GOT3 (cell line): ENCODE measurements at regions not wholly inside any gene's neighbourhood (a gene's known extent, or its start where the extent isn't known, plus 50 kb on each side); places are given as distances from the start of the nearest gene placed in this dataset.

Experiments
- DNase-seq: peaks from one replicate; lab custom pipeline; 2025; ENCODE audit warnings: mixed read lengths; lab: John Stamatoyannopoulos, UW

GRCh38 chr6:163916315-163917081 is 502.0 kb downstream of the QKI start:
- no peak for DNase-seq

DNA sequence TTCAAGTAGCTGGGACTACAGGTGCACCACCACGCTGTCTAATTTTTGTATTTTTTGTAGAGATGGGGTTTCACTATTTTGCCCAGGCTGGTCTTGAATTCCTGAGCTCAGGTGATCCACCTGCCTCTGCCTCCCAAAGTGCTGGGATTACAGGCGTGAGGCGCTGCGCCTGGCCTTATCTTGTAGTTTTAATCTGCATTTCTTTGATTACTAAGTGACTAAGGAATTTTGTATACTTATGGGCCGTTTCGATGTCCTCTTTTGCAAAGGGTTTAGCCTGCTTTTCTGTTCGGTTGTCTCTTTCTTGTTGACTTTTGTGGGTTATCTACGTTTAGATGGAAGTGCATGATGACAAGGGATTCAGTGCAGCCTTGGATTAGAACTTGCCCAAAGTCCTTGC is 500.6 kb downstream of the QKI start:
- no peak for DNase-seq

- no peak for DNase-seq
Measured at GRCh38 chr6:163913045-163913444, 498.5 kb downstream of the QKI start.

- DNase-seq, result no peak
Measured at GRCh38 chr6:163906006-163906710, 491.6 kb downstream of the QKI start.

DNA sequence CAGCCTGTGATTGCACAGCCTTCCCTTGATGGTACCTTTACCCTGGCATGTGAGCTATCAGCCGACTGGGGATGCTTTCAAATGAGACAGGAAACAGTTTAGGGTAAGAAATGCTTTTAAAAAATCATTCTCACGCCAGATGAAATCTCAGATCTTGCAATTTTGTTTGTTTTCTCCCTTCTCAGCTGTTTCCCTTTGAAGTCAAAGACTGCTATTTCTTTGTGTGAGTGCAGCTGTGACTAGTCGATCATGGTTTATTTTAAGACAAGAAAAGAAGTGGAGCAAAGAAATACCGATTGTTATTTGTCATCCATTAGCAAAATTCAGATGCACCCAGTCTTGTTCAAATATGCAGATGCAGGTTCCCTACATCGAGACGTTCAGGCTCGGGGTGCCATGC is 489.7 kb downstream of the QKI start:
- no peak for DNase-seq

DNA sequence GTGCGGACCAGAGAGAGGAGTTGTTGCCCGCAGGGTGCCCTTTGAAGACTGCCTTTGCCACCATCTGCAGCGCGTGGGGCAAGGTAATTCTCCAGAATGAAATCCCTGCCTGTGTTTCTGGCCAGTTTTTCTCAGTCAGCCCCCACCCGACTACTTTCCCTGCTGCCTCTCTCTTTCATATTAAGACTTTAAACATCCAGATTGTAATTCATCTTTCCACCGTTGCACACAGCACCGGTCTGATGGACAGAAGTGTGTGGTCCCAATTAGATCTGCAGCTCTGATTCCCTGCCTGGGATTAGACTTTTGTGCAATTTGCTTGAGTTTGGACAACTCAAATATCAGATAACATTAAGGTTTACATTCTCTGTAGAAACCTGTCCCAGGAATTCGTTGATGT is 489.0 kb downstream of the QKI start:
- no peak for DNase-seq

- DNase-seq, result no peak
Measured at GRCh38 chr6:163902993-163903392, 488.5 kb downstream of the QKI start.

- DNase-seq, result no peak
Measured at GRCh38 chr6:163901681-163902080, 487.2 kb downstream of the QKI start.

DNA sequence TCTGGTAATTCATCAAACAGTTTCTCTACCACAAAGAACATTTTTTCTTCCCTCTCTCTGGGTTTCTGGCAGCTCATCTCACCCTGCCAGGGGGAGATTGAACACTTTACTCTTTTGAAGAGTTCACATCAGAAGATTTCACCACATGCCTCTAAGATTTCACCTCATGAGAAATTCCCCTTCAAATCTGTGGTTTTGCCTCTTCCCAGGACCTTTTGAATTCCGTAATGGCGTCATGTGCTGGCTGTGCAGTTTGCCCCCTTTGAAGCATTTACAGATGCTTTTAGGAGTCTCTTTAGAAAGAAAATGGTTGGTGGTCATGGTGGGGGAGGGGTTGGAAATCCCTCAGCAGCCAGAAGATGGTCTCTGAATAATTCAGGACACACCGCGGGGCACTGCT is 486.1 kb downstream of the QKI start:
- no peak for DNase-seq

GRCh38 chr6:163897669-163898068 is 483.2 kb downstream of the QKI start:
- no peak for DNase-seq

GRCh38 chr6:163897030-163897429 is 482.5 kb downstream of the QKI start:
- no peak for DNase-seq

- DNase-seq, result no peak
Measured at GRCh38 chr6:163895162-163895561, 480.6 kb downstream of the QKI start.

DNA sequence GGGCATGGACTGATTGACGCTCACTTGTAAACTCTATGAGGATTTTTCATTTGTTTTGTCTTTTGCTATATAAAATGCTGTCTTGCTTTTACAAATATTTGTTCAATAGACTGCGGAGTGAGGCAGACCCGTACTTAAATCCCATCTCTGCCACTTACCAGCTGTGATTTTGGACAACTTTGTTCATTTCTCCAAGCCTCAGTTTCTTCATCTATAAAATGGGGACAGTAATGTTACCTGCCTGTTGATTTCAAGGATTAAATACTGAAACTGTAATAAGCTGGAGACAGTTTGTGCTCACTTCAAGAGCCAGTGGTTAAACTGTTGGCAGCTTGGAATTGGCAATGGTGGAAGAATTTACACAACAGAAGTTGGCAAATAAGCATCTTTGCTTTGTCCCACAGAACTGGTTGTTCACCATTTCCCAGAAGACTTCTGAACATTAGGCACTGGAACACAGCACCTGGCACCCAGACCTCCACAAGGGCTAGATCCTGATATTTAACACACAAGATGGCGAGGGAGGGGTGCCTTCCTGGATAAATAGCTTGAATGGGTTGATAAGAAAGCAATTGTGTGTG is 479.2 kb downstream of the QKI start:
- DNase-seq, result no peak

DNA sequence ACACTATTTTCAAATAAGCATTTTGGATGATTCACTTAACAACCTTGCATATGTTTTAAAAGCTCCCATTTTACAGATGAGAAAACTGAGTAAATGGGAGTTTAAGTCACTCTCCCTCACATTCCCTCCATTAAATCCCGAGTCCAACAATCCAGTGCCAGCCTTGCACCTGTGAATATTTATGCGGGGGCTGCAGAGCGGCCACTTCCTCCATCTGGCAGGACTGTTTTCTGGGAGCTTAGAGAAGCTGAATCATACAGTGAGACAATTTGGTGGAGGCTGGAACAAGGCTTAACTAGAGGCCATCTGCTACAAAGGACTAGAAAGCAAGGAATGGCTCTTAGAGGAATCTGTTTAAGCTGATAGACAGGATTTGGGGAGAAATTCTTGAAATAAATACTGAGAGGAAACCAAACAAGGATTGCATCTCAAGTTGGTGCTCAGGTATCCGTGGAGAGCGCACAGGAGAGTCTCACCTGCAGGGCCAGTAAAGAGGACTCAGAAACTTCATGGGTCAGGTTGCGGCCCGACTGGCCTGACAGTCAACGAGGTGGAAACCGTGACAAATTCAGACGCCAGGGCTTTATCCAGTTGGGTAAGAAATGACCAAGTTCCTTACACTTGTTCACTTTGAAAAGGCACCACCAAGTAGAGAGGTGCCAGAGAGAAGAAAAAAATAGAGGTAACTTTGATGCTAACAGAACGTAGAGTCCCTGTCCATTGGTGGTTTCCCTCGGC is 478.5 kb downstream of the QKI start:
- DNase-seq, result no peak

DNA sequence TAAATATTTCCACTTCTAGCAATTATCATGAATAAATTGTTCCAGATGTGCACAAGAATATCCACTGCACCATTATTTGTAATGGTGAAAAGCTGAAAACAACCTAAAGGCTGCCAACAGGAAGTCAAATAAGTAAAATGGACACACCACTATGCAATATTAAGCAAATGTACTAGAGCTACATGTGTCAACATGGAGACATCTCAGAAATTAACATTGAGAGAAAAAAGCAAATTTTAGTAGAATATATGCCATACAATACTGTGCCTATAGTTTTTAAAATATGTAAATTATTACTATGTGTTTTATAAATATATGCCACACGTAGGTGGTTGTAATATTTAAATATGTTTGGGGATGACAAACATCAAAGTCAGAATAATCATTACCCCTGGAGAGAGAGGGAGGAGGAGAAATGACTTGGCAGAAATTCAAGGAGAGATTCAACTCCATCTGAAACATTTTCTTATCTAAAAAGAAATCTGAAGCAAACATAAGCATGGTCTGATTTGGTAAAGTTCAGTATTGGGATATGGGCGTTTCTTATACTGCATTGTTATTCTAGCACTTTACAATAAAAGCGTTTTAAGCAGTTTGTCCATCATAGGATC is 475.5 kb downstream of the QKI start:
- no peak for DNase-seq

GRCh38 chr6:163888030-163888819 is 473.7 kb downstream of the QKI start:
- no peak for DNase-seq

GRCh38 chr6:163886428-163886827 is 471.9 kb downstream of the QKI start:
- DNase-seq, result no peak

GRCh38 chr6:163883984-163884383 is 469.5 kb downstream of the QKI start:
- DNase-seq, result no peak

GRCh38 chr6:163878698-163879097 is 464.2 kb downstream of the QKI start:
- DNase-seq, result no peak

DNA sequence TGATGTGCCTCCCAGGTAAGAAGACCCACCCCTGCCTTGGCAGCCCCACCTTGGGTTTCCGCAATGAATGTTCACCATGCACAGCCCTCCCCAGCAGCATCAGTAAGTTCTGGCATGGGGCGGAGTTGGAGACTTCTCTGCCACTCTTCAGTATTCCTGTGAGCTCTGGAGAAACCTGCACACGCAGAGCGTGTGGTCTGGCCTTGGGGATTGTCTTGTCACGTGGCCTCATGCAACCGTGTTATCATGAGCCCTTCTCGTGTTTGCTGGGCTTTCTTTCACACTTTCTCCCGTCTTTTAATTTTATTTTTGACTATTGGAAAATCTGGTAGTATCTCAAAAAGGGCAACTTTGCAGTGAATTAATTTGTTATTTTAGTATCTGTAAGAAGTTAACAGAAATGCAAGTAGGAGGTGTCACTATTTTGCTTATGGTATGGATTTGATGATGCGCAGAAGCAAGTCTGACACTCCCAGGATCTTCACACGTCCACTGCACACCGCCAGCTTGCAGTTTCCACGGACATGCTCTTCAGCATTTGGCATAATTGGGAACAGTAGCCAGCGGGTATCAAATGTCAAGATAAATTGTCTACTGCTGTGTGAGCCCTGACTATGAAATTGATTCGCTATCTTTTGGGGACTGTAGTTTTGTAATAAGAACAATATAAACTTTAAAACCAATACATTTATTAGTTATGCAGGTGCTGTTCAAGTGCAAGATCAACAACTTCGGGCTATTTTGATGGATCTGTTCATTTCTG is 463.5 kb downstream of the QKI start:
- DNase-seq, result no peak

- no peak for DNase-seq
Measured at GRCh38 chr6:163876391-163876790, 461.9 kb downstream of the QKI start.
